GM19043 (cell line): ENCODE measurements at regions not wholly inside any gene's neighbourhood (a gene's known extent, or its start where the extent isn't known, plus 50 kb on each side); places are given as distances from the start of the nearest gene placed in this dataset.

Experiments used
- ATAC-seq: cut with Tn5 transposase; IDR thresholded peaks from one replicate; pipeline ENCODE4 v1.9.1; 2021; ENCODE audit warnings: low read depth; ENCODE audit not compliant: unreplicated experiment

GRCh38 chr14:89614009-89614691 lies 197.1 kb upstream of the FOXN3 start:
- ATAC-seq: no peak

DNA sequence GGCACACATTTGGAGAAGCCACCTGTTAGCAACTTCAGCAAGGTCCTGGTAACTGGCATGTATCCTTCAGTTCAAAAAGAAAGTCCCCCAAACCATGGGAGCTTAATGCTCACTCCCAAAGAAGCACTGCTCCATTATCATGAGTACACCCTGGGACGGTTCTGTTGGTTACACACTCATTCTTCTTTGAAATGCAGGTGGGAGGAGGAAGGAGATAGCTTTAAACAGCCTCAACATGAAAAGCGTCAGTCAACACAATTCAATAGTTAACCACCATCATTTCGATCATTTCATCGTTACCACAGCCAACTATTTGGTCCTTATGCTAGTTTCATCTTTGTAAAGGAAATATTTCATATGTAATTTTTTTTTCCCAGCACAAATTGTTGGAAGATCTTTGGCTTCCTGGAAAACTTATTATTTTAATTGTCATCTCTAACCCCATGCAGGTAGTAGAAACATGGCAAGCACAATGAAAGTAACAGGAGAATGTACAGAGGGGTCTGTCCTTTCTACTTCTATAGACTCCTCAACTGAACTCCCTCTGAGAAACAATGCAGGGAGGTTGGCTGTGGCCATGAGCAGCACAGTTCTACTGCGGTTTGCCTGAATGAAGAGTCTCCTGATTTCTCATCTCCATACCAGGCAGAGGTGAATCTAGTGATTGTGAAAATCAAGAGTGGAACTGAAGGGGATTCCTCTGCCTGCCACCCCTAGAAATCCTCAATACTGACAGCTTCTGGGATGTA lies 196.4 kb upstream of the FOXN3 start:
- no peak for ATAC-seq

GRCh38 chr14:89609500-89610100 lies 192.6 kb upstream of the FOXN3 start:
- no peak for ATAC-seq

GRCh38 chr14:89607453-89607852 lies 190.4 kb upstream of the FOXN3 start:
- no peak for ATAC-seq

DNA sequence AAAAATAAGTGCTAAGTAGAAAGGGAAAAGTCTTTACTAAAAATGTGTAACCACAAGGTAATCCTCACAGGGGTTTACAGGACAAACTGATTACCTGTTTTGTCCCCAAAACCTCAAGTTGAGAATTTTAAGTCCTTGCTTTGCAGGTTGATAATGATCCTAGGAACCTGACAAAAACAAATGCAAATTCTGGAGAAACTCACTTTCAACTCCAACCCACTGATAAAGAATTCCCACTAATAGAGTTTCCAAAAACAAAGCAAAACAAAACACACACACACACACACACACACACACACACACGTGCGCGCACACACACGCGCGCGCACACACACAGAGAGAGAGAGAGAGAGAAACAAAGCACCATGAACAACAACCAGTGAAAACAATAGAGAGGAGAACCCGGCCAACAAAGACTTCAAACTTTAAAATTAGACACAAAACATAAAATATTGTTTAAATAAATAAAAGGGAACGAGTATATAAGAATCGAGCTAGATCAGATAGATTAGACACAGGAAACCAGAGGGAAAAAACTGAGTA lies 187.0 kb upstream of the FOXN3 start:
- no peak for ATAC-seq

DNA sequence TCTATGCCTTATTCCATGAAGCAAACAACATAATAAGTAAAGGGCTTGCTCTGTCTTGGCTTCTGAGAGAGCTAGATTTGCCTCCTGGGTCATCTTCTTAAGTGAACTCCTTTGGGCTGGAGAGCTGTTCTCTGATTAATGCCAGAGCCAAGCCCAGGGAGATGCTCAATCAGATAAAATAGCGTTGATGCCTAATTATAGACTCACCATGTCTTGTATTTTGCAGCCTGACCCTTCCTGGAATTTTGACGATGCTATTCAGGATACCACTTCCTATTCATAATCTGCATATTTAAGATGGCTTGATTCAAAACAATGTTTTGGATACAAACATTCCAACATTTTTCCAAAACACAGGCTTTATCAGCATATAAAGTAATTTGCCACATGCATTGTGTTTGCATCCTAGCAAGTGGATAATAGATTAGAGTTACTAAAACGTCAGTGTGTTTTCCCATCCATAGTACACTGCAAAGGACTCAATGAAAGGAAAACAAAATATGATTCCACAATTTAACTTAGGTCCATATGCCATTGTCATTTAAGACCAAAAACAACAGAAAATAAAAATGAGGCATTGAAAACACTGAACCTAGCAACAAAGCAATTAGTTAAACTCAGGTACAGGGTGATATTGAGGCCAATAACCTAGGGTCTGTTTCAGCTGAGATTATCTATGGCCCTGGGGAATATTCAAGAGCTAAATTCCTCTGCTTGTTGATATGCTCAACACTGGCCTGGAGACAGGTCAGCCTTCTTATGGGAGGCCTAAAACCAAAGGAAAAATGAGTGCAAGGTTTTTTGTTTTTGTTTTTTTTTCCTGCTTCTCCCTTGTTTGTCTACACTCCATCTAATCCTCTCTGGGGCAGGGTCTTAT lies 184.2 kb upstream of the FOXN3 start:
- ATAC-seq: no peak

DNA sequence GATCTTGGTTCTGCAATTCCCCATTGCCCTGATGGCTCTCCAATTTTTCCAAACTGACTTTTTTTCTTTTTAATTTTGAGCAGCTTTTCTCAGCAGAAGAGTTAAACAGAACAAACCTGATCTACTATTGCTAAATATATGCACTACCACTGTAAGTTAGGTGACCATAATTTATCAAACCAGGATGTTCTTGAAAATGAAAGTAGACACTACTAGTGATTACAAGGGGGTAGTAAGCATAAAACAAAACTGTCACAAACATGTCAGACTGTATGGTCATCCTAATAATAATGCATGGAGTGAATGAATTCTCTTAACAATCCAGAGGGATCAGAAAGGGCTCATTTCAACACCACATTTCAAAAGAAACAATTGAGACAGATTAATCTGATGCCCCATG lies 183.0 kb upstream of the FOXN3 start:
- ATAC-seq: no peak

DNA sequence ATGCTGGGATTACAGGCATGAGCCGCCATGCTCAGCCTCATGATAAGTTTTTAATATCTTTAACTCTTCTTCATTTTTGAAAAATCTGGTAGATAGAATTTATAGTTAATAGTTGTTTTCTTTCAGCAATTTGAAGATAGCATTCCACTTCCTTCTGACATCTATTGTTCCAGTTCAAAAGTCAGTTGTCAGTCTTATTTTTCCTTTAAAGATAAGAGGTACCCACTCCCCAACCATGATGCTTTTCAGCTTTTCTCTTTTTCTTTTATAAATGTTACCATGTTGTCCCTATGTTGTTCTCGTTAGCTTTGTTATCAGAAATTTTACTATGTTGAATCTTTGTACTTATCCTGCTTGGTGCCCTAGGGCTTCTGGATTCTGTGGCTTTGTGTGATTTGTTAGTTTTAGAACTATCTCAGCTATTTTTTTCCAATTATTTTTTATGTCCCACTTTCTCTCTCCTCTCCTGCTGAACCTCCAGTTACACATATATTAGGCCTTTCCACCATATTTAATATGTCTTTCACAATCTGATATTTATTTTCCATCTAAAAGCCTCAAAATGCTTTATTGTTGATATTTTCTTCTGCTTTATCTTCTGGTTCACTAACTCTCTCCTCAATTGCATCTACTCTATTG lies 181.6 kb upstream of the FOXN3 start:
- ATAC-seq: no peak

- ATAC-seq: no peak
Observed at GRCh38 chr14:89592961-89593360, 175.9 kb upstream of the FOXN3 start.

GRCh38 chr14:89589400-89590118 lies 172.5 kb upstream of the FOXN3 start:
- ATAC-seq: peak; percentile 64

- no peak for ATAC-seq
Observed at GRCh38 chr14:89588840-89589296, 171.8 kb upstream of the FOXN3 start.

- no peak for ATAC-seq
Observed at GRCh38 chr14:89588016-89588415, 171.0 kb upstream of the FOXN3 start.

GRCh38 chr14:89587136-89587420 lies 170.0 kb upstream of the FOXN3 start:
- no peak for ATAC-seq

DNA sequence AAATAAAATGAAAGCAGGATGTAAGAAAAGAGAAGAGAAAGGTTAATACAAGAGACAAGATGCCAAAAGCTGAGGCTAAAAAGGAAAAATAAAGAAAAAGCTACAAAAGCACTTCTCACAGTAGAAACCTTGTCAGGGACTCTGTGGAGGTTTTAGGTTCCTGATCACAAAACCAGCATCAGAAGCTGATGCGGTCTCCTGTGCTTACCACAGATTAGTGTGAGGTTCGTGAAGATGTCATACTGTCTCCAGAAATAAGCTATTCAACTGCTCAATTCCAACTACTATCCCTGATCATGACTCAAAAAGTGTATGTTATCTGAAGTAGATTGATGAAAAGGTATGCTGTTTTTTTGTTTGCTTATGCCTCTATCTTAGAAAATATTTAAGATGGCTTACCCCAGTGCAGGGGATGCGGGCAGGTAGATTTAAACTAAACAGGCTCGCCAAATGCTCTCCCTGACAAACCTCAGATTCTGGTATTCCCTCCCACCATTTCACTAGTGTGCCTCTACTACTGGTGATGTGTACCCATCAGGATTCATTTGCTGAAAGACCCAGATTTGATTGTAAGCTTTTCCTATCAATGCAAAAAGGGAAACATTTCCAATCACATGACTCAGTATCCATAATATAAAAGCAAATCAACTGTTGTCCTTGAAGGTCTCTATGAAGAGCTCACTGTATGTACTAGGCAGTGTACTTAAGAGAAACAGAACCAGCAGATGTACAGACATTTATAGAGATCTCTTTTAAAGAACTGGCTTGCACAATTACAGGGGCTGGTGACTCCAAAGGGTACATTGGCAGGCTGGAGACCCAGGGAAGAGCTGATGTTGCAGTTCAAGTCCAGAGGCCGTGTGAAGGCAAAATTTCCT lies 169.5 kb upstream of the FOXN3 start:
- no peak for ATAC-seq

GRCh38 chr14:89578156-89578555 lies 161.1 kb upstream of the FOXN3 start:
- no peak for ATAC-seq

- ATAC-seq: no peak
Observed at GRCh38 chr14:89576960-89577359, 159.9 kb upstream of the FOXN3 start.

DNA sequence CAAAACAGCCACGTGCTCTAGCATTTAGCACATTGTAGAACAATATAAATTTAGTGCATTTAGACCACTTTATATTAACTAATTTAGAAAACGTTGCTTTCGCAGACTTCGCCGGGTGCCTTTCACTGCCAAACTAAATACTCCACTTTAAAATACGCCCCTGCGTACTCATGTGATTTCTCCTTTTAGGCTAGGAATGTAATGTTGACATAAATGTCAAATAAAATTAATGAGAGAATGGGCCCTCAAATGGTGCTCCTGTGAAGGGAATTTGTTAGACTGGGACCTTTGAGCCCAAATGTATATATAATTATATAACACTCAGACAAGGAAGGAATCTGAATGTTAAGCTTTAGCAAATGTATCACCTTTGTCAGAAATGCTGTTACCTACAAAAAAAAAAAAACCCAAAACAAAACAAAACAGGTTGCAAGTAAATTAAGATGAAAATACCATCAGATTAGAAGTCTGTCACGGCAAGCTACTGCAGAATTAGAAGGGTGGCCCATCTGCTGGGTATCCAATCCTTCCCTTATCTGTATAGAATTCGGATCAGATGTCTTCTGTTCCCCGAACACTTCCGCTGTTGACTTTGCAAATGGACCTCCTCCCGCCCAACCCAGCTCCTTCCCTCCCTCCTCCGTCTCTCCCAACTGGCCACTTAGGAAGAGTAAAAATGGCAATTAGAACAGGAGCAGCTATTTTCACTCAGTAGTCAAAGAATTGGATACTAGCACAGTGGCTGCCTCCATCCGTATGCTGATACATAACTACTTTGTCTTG lies 159.3 kb upstream of the FOXN3 start:
- ATAC-seq: no peak
